ENCODE measurements at regions not wholly inside any gene's neighbourhood (a gene's known extent, or its start where the extent isn't known, plus 50 kb on each side); places are given as distances from the start of the nearest gene placed in this dataset.

DNA sequence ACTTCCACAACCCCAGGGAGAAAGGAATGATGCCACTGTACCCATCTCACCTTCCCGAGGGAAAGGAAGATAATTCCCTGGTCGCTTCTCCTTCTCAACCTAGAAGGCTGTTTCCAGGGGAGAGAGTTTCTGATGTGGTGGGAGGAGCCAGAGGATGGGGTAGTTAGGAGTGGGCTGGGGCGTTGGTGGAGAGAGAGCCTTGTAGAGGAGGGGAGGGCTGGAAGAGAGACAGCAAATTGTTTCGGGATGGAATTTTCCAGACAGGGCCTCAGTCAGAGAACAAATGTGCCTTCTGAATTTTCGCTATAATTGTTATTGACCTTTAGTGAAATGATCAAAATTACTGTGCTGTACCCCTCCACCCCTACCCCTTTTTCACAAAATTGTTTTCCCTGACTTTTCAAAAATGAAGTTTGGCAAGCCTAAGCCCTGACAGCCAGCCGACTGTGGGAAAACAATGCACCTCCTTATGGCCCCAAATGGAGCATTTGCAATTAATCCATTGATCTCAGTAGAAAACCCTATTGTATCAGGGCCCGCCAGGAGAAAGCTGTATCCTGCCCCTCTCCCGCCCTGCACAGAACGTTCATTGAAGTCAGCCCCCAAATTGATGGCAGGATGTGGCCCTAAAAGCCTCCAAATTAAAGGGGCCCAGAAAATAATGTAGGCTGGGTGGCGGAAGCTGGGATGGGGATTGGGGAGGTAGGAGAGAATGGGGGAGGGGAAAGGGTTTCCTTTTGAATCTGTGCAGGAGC is 69.1 kb upstream of the JUN start:
- TF ChIP-seq, protein P1, sequence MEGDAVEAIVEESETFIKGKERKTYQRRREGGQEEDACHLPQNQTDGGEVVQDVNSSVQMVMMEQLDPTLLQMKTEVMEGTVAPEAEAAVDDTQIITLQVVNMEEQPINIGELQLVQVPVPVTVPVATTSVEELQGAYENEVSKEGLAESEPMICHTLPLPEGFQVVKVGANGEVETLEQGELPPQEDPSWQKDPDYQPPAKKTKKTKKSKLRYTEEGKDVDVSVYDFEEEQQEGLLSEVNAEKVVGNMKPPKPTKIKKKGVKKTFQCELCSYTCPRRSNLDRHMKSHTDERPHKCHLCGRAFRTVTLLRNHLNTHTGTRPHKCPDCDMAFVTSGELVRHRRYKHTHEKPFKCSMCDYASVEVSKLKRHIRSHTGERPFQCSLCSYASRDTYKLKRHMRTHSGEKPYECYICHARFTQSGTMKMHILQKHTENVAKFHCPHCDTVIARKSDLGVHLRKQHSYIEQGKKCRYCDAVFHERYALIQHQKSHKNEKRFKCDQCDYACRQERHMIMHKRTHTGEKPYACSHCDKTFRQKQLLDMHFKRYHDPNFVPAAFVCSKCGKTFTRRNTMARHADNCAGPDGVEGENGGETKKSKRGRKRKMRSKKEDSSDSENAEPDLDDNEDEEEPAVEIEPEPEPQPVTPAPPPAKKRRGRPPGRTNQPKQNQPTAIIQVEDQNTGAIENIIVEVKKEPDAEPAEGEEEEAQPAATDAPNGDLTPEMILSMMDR (IDR thresholded peaks at IDR 0.05): no peak
- no peak for TF ChIP-seq POLR2A (IDR thresholded peaks at IDR 0.05)

Measured in uterus (tissue), 2 donors.